Hepatocyte (in vitro differentiated cells): ENCODE measurements at regions not wholly inside any gene's neighbourhood (a gene's known extent, or its start where the extent isn't known, plus 50 kb on each side); places are given as distances from the start of the nearest gene placed in this dataset.

Source experiments
- DNase-seq: peaks from one replicate; pipeline ENCODE4 v3.0.0-alpha.2; 2016; ENCODE audit warnings: low spot score
- H2AFZ ChIP-seq: fragments of 200-600 bp; sonication (generic); 2 replicates; pipeline ENCODE4 v1.6.0; 2016; ENCODE audit warnings: antibody characterized with exemption, mild to moderate bottlenecking
- H3K27ac ChIP-seq: fragments of 200-600 bp; sonication (generic); 2 replicates; pipeline ENCODE4 v1.5.1; 2016; ENCODE audit warnings: mild to moderate bottlenecking
- H3K27me3 ChIP-seq: fragments of 200-600 bp; sonication (generic); 2 replicates; pipeline ENCODE4 v1.6.1; 2016
- H3K36me3 ChIP-seq: fragments of 200-600 bp; sonication (generic); replicated peaks from 2 replicates; pipeline ENCODE4 v1.5.1; 2016; ENCODE audit warnings: low read depth; ENCODE audit not compliant: insufficient read depth
- H3K4me1 ChIP-seq: fragments of 200-600 bp; sonication (generic); 2 replicates; pipeline ENCODE4 v1.5.1; 2016; ENCODE audit warnings: mild to moderate bottlenecking, moderate library complexity; ENCODE audit not compliant: insufficient read depth
- H3K4me2 ChIP-seq: fragments of 200-600 bp; sonication (generic); 2 replicates; pipeline ENCODE4 v1.6.0; 2016
- H3K4me3 ChIP-seq: fragments of 200-600 bp; sonication (generic); 2 replicates; pipeline ENCODE4 v1.5.1; 2016; ENCODE audit warnings: mild to moderate bottlenecking
- H3K79me2 ChIP-seq: fragments of 200-600 bp; sonication (generic); 2 replicates; pipeline ENCODE4 v1.6.0; 2017; ENCODE audit warnings: mild to moderate bottlenecking
- H3K9me2 ChIP-seq: fragments of 200-600 bp; sonication (generic); replicated peaks from 2 replicates; pipeline ENCODE4 v1.6.0; 2017; ENCODE audit warnings: mild to moderate bottlenecking; ENCODE audit not compliant: insufficient read depth
- H3K9me3 ChIP-seq: fragments of 200-600 bp; sonication (generic); 2 replicates; pipeline ENCODE4 v1.5.1; 2016; ENCODE audit warnings: low read depth, mild to moderate bottlenecking
- H4K20me1 ChIP-seq: fragments of 200-600 bp; sonication (generic); 2 replicates; pipeline ENCODE4 v1.6.0; 2016; ENCODE audit warnings: mild to moderate bottlenecking; ENCODE audit not compliant: insufficient read depth, poor library complexity, severe bottlenecking
- EZH2 ChIP-seq: fragments of 200-600 bp; sonication (generic); IDR thresholded peaks from 2 replicates; pipeline ENCODE4 v1.6.1; 2016; ENCODE audit warnings: antibody characterized with exemption, mild to moderate bottlenecking, borderline replicate concordance
- EZH2phosphoT487 ChIP-seq: fragments of 200-600 bp; sonication (generic); IDR thresholded peaks from one replicate; pipeline ENCODE4 v1.6.1; 2018; ENCODE audit warnings: antibody characterized with exemption, mild to moderate bottlenecking, low read depth, moderate library complexity; ENCODE audit not compliant: unreplicated experiment, severe bottlenecking
- WGBS: methylation state at CpG from one replicate; pipeline ENCODE4 v1.1.6; 2016; ENCODE audit warnings: low lambda C conversion rate; ENCODE audit errors: missing lambda C conversion rate; 5-methylcytosine and 5-hydroxymethylcytosine counted together
- TF ChIP-seq, protein P1 (sequence below): fragments of 200-600 bp; sonication (generic); IDR thresholded peaks from 2 replicates; pipeline ENCODE4 v1.5.1; 2016; ENCODE audit warnings: antibody characterized with exemption, mild to moderate bottlenecking; ENCODE audit not compliant: poor library complexity

DNA sequence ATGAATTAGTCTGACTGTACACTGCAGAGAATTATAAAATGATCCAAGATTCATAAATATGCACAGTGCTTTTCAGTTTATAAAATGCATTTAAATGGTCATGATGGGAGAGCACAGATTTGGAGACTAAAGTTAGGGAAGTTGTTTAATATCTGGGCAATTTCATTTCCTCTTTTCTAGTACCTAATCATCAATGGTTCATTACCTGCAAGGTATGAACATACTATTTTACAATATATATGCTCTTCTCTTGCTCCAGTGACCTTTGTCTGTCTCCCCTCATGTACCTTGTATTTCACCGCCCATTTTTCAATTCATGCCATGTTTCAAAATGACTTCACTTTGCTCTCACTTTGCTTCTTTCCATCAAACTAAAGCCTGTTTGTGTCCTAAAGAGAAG is 114.5 kb downstream of the SUCNR1 start:
- 96% methylated on average over 1 of the region's 1 CpG for WGBS
- H3K79me2 ChIP-seq, result no peaks in the 10 kb centered on the region
- no peaks in the 10 kb centered on the region for H3K9me3 ChIP-seq
- H3K27ac ChIP-seq, result no peak overlapping the region
- no peaks in the 10 kb centered on the region for H3K9me2 ChIP-seq
- no peaks in the 10 kb centered on the region for H3K27me3 ChIP-seq
- H2AFZ ChIP-seq, result no peak overlapping the region
- H4K20me1 ChIP-seq, result no peaks in the 10 kb centered on the region
- no peaks in the 10 kb centered on the region for H3K36me3 ChIP-seq
- no peak overlapping the region for H3K4me2 ChIP-seq
- no peak for DNase-seq
- H3K4me1 ChIP-seq, result no peaks in the 10 kb centered on the region
- H3K4me3 ChIP-seq, result no peak overlapping the region
- TF ChIP-seq, protein P1, sequence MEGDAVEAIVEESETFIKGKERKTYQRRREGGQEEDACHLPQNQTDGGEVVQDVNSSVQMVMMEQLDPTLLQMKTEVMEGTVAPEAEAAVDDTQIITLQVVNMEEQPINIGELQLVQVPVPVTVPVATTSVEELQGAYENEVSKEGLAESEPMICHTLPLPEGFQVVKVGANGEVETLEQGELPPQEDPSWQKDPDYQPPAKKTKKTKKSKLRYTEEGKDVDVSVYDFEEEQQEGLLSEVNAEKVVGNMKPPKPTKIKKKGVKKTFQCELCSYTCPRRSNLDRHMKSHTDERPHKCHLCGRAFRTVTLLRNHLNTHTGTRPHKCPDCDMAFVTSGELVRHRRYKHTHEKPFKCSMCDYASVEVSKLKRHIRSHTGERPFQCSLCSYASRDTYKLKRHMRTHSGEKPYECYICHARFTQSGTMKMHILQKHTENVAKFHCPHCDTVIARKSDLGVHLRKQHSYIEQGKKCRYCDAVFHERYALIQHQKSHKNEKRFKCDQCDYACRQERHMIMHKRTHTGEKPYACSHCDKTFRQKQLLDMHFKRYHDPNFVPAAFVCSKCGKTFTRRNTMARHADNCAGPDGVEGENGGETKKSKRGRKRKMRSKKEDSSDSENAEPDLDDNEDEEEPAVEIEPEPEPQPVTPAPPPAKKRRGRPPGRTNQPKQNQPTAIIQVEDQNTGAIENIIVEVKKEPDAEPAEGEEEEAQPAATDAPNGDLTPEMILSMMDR, result no peak
- TF ChIP-seq EZH2 (no peak), EZH2phosphoT487 (no peak)

DNA sequence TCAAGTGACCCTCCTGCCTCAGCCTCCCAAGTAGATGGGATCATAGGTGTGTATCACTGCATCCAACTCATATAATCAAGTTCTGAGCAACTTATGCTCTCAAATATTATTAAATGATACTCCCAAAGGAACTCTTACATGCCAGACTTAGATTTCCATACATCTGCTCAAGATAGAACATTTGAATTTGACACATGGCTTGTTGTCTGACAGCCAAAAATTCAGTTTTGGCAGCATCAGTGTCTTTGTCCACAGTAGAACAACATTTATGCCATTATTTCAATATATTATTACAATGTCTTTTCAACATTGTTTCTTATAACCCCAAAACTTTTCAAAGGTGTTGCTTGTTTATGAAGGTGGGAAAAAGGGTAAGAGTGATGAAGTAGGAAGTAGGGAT is 116.2 kb downstream of the SUCNR1 start:
- Histone ChIP-seq H2AFZ (no peak overlapping the region), H3K36me3 (no peaks in the 10 kb centered on the region), H4K20me1 (no peaks in the 10 kb centered on the region), H3K9me2 (no peaks in the 10 kb centered on the region), H3K4me1 (no peaks in the 10 kb centered on the region), H3K79me2 (no peaks in the 10 kb centered on the region), H3K4me3 (no peak overlapping the region), H3K9me3 (no peaks in the 10 kb centered on the region), H3K4me2 (no peak overlapping the region), H3K27ac (no peak overlapping the region), H3K27me3 (no peaks in the 10 kb centered on the region)
- DNase-seq, result no peak
- TF ChIP-seq, protein P1, result no peak
- no peak for TF ChIP-seq EZH2
- TF ChIP-seq EZH2phosphoT487, result no peak

- Histone ChIP-seq H2AFZ (no peak overlapping the region), H3K4me2 (no peak overlapping the region), H3K79me2 (no peaks in the 10 kb centered on the region), H3K4me1 (no peaks in the 10 kb centered on the region), H3K36me3 (no peaks in the 10 kb centered on the region), H4K20me1 (no peaks in the 10 kb centered on the region), H3K27me3 (no peaks in the 10 kb centered on the region), H3K9me2 (no peaks in the 10 kb centered on the region), H3K27ac (no peak overlapping the region), H3K9me3 (no peaks in the 10 kb centered on the region), H3K4me3 (no peak overlapping the region)
- TF ChIP-seq, protein P1, result no peak
- TF ChIP-seq EZH2phosphoT487 (no peak), EZH2 (no peak)
- DNase-seq, result no peak
- WGBS, result 77% methylated on average over 2 of the region's 2 CpGs
Observed at GRCh38 chr3:151990696-151991376, 117.4 kb downstream of the SUCNR1 start.
